Calu3 (cell line): ENCODE measurements at regions not wholly inside any gene's neighbourhood (a gene's known extent, or its start where the extent isn't known, plus 50 kb on each side); places are given as distances from the start of the nearest gene placed in this dataset.

Experiments
- BruUV-seq: library from RNA; stranded (reverse); fragments of 400-500 nt; replicated peaks from 2 replicates; lab custom pipeline; 2021; lab: Mats Ljungman, UMichigan
- CTCF ChIA-PET: fragments of 300-600 bp; sonication (Branson Sonifier 250); formaldehyde crosslinking; loops from one replicate; lab custom pipeline; 2022; ENCODE audit warnings: antibody characterized with exemption; lab: Charles Lee
- DNase-seq: peaks from one replicate; pipeline ENCODE4 v3.0.0; 2022
- H3K27ac Mint-ChIP-seq: one replicate; pipeline ENCODE4 v1.8.0; 2022; ENCODE audit warnings: mixed read lengths; ENCODE audit not compliant: unreplicated experiment
- H3K27me3 Mint-ChIP-seq: one replicate; pipeline ENCODE4 v1.8.0; 2022; ENCODE audit warnings: mixed read lengths; ENCODE audit not compliant: unreplicated experiment
- H3K36me3 Mint-ChIP-seq: one replicate; pipeline ENCODE4 v1.8.0; 2022; ENCODE audit warnings: mild to moderate bottlenecking, moderate library complexity, mixed read lengths; ENCODE audit not compliant: insufficient read depth, unreplicated experiment
- H3K4me1 Mint-ChIP-seq: one replicate; pipeline ENCODE4 v1.8.0; 2022; ENCODE audit warnings: mild to moderate bottlenecking, low read depth, mixed read lengths; ENCODE audit not compliant: unreplicated experiment
- H3K4me3 Mint-ChIP-seq: one replicate; pipeline ENCODE4 v1.8.0; 2022; ENCODE audit warnings: mild to moderate bottlenecking, low read depth, moderate library complexity, mixed read lengths; ENCODE audit not compliant: unreplicated experiment
- H3K9me3 Mint-ChIP-seq: one replicate; pipeline ENCODE4 v1.8.0; 2022; ENCODE audit warnings: low read depth, mixed read lengths; ENCODE audit not compliant: unreplicated experiment
- intact Hi-C: fragments of 100-400 bp; cut with micrococcal nuclease; formaldehyde crosslinking; loops from one replicate; pipeline ENCODE4 v1.10.0; 2022; ENCODE audit not compliant: unreplicated experiment
- TF ChIP-seq, protein P1 (sequence below): fragments of 200-600 bp; IDR thresholded peaks from one replicate; pipeline ENCODE4 v1.8.0; 2022; ENCODE audit warnings: antibody characterized with exemption; ENCODE audit not compliant: unreplicated experiment

DNA sequence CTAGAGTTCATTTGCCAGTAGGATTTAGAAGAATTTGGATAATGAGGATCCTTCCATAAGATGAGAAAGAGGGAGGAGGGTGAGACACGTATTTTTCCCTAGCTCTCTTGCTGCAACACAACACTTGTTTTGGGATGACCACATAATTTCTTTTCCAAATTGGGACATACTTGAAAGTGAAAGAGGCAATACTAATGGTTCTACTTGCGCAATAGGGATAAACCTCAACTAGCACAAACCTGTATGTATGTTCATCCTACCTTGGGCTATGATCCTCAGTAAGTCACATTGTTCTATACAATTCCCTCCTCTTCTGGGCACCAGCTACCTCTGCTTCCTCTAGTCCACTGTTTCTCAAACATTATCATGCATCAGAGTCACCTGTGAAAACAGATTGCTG is 1208.8 kb upstream of the LRRTM1 start:
- CTCF ChIA-PET = interaction anchor here (0.6 kb wide), 1 partner anchor 508 kb away, joined by 3 read pairs; no protein-coding TSS in a partner anchor
- no peak overlapping the region for H3K4me3 Mint-ChIP-seq
- intact Hi-C loops = no loop called here
- DNase-seq = no peak
- H3K27ac Mint-ChIP-seq = no peak overlapping the region
- no TSS peak for BruUV-seq
- no peaks in the 10 kb centered on the region for H3K36me3 Mint-ChIP-seq
- TF ChIP-seq, protein P1, sequence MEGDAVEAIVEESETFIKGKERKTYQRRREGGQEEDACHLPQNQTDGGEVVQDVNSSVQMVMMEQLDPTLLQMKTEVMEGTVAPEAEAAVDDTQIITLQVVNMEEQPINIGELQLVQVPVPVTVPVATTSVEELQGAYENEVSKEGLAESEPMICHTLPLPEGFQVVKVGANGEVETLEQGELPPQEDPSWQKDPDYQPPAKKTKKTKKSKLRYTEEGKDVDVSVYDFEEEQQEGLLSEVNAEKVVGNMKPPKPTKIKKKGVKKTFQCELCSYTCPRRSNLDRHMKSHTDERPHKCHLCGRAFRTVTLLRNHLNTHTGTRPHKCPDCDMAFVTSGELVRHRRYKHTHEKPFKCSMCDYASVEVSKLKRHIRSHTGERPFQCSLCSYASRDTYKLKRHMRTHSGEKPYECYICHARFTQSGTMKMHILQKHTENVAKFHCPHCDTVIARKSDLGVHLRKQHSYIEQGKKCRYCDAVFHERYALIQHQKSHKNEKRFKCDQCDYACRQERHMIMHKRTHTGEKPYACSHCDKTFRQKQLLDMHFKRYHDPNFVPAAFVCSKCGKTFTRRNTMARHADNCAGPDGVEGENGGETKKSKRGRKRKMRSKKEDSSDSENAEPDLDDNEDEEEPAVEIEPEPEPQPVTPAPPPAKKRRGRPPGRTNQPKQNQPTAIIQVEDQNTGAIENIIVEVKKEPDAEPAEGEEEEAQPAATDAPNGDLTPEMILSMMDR = no peak
- H3K9me3 Mint-ChIP-seq = peaks cover 7% of the 10 kb centered on the region
- no peaks in the 10 kb centered on the region for H3K4me1 Mint-ChIP-seq
- H3K27me3 Mint-ChIP-seq = no peaks in the 10 kb centered on the region

DNA sequence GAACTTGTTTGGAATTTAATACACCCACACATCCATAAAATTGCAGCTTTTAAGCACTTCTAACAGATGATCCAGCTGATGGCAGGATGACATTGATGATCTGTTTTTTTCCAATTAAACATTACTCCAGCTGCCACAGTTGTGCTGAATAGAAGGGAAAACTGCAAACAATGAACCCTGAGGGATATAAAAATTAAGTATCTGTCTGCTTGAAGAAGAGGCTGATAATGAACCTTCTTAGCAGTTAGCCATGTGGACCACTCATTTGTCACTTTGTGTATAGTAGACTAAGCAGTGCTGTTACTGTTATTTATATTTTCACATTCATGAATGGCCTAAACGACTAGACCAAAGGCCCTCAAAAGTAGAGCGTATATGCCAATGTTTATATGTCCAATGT is 1201.0 kb upstream of the LRRTM1 start:
- CTCF ChIA-PET = no interaction called here
- Mint-ChIP-seq H3K27ac (no peak overlapping the region), H3K27me3 (no peaks in the 10 kb centered on the region), H3K9me3 (peaks cover 6% of the 10 kb centered on the region), H3K36me3 (no peaks in the 10 kb centered on the region), H3K4me3 (no peak overlapping the region), H3K4me1 (no peaks in the 10 kb centered on the region)
- no TSS peak for BruUV-seq
- intact Hi-C loops = no loop called here
- TF ChIP-seq, protein P1 = no peak
- DNase-seq = no peak

DNA sequence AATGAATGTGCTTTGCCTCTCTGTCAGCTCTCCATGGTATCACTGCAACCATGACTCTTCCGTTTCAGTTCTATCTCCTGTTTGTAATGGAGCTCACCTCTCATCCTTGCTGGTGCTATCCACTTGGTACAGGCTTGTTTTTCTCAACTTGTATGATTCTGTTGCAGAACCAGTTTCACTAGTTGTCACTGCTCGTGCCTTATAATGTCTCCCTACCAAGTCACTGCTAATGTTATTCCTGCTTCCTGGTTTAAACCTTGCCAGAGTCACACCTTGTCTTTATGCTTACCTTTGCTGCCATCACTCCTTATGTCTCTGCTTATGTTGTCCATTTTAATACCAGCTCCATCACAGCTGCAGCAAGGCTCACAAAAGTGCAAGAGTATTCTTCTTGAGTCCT is 1191.0 kb upstream of the LRRTM1 start:
- H3K4me3 Mint-ChIP-seq = no peak overlapping the region
- H3K36me3 Mint-ChIP-seq = no peaks in the 10 kb centered on the region
- peaks cover 25% of the 10 kb centered on the region for H3K9me3 Mint-ChIP-seq
- TF ChIP-seq, protein P1 = no peak
- CTCF ChIA-PET = no interaction called here
- H3K27ac Mint-ChIP-seq = no peak overlapping the region
- no peaks in the 10 kb centered on the region for H3K27me3 Mint-ChIP-seq
- no peaks in the 10 kb centered on the region for H3K4me1 Mint-ChIP-seq
- intact Hi-C loops = no loop called here
- no TSS peak for BruUV-seq
- DNase-seq = no peak

DNA sequence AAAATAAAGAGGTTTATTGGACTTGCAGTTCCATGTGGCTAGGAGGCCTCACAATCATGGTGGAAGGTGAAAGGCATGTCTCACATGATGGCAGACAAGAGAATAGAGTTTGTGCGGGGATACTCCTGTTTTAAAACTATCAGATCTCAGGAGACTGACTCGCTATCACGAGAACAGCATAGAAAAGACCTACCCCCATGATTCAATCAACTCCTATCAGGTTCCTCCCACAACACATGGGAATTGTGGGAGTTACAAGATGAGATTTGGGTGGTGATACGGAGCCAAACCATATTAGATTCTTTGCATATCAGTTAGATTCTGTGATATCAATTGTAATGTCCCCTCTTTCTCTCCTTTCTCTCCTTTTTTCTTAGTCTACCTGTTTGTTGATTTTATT is 1178.7 kb upstream of the LRRTM1 start:
- peaks cover 9% of the 10 kb centered on the region for H3K9me3 Mint-ChIP-seq
- no peak for DNase-seq
- CTCF ChIA-PET = no interaction called here
- TF ChIP-seq, protein P1 = no peak
- no peaks in the 10 kb centered on the region for H3K4me1 Mint-ChIP-seq
- no peak overlapping the region for H3K27ac Mint-ChIP-seq
- intact Hi-C loops = no loop called here
- no peak overlapping the region for H3K4me3 Mint-ChIP-seq
- H3K36me3 Mint-ChIP-seq = no peaks in the 10 kb centered on the region
- no TSS peak for BruUV-seq
- no peaks in the 10 kb centered on the region for H3K27me3 Mint-ChIP-seq
